Suprapubic skin (tissue), 3 donors: ENCODE measurements at regions not wholly inside any gene's neighbourhood (a gene's known extent, or its start where the extent isn't known, plus 50 kb on each side); places are given as distances from the start of the nearest gene placed in this dataset.

Source experiments
- CTCF ChIP-seq, 2 donors: fragments of 200-600 bp in 1 of 2; fragments of 450-650 bp in 1 of 2; sonication (generic) in 1 of 2; IDR thresholded peaks; one replicate each; pipeline ENCODE4 v1.5.1; 2016 to 2019; ENCODE audit warnings: antibody characterized with exemption in 2 of 2, mild to moderate bottlenecking in 1 of 2, moderate library complexity in 1 of 2
- EP300 ChIP-seq: sonication (generic); formaldehyde crosslinking; IDR thresholded peaks from one replicate; pipeline ENCODE4 v1.6.1; 2017; ENCODE audit warnings: antibody characterized with exemption
- POLR2A ChIP-seq, 2 donors: fragments of 450-650 bp; IDR thresholded peaks; one replicate each; pipeline ENCODE4 v1.6.1; 2017; ENCODE audit warnings: antibody characterized with exemption in 2 of 2, mild to moderate bottlenecking in 2 of 2, moderate library complexity in 2 of 2

GRCh38 chr4:43411226-43411625, 518.7 kb downstream of the GRXCR1 start:
- no peak for TF ChIP-seq POLR2A (IDR thresholded peaks at IDR 0.05)
- TF ChIP-seq CTCF (IDR thresholded peaks at IDR 0.05): no peak
- TF ChIP-seq EP300: no peak
